AG10803 (cell line): ENCODE measurements at regions not wholly inside any gene's neighbourhood (a gene's known extent, or its start where the extent isn't known, plus 50 kb on each side); places are given as distances from the start of the nearest gene placed in this dataset.

Experiments
- DNase-seq: peaks from one replicate; pipeline ENCODE4 v3.0.0; 2010; ENCODE audit warnings: low read depth
- H3K4me3 ChIP-seq: 2 replicates; pipeline ENCODE4 v1.5.1; 2011; ENCODE audit warnings: mild to moderate bottlenecking, low read length, control low read depth
- TF ChIP-seq, protein P1 (sequence below): conservative IDR thresholded peaks from 2 replicates; pipeline ENCODE4 v1.5.1; 2011; ENCODE audit warnings: mild to moderate bottlenecking, low read length, control low read depth, inconsistent platforms

DNA sequence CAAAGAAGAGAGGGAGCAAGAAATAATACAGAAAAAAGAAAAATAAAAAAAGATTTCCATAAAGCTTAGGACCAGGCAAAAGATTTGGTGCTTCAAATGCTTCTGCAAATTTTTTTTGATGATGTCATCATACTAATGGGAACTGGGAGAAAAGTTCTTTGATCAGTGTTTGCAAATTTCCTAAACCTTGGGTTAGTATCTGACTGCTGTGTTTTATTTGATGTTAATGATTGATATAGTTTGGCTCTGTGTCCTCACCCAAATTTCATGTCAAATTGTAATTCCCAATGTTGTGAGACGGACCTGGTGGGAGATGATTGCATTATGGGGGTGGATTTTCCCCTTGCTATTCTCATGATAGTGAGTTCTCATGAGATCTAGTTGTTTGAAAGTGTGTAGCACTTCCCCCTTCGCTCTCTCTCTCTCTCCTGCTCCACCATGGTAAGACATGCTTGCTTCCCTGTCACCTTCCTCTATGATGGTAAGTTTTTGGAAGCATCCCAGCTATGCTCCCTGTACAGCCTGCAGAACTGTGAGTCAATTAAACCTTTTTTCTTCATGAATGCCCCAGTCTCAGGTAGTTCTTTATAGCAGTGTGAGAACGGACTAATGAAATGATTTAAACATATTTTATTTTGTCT, 72.6 kb downstream of the TMEM100 start:
- DNase-seq = no peak
- H3K4me3 ChIP-seq = no peak overlapping the region
- TF ChIP-seq, protein P1, sequence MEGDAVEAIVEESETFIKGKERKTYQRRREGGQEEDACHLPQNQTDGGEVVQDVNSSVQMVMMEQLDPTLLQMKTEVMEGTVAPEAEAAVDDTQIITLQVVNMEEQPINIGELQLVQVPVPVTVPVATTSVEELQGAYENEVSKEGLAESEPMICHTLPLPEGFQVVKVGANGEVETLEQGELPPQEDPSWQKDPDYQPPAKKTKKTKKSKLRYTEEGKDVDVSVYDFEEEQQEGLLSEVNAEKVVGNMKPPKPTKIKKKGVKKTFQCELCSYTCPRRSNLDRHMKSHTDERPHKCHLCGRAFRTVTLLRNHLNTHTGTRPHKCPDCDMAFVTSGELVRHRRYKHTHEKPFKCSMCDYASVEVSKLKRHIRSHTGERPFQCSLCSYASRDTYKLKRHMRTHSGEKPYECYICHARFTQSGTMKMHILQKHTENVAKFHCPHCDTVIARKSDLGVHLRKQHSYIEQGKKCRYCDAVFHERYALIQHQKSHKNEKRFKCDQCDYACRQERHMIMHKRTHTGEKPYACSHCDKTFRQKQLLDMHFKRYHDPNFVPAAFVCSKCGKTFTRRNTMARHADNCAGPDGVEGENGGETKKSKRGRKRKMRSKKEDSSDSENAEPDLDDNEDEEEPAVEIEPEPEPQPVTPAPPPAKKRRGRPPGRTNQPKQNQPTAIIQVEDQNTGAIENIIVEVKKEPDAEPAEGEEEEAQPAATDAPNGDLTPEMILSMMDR = no peak

DNA sequence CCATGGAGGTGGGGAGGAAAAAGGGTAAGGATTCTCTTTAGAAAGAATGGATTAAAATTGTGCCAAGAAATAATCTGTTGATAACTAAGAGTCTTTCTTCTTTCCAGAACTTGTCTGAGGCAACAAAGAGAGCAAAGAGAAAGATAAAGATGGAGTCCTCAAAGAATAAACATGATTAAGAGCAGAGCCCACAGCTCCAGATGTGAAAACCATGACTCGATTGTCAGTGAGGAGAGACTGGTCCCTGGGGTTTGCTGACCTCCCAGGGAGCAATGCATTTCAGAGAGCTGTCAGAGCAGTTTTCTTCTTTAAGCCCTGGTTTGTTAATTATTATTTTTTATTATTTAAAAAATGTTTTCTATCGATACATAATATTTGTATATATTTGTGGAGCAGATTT, 74.6 kb downstream of the TMEM100 start:
- no peak overlapping the region for H3K4me3 ChIP-seq
- DNase-seq = no peak
- TF ChIP-seq, protein P1 = no peak

DNA sequence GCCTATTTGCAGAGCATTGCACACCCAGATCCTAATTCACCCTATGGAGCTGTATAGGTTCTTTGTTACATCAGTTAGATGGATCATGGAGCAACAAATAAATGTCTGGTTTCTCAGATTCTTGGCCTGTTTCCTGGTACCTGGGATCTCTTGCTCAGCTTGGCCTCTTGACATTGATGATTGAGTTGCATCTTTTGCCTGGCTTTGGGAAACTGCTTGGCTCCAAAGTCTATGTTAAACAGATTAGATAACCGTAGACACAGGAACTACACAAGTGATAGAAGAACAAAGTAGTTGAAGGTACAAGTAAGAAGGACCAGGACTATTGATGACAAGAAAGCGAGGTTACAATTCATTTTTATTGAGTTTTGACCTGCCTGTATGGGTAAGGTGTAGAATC, 77.3 kb downstream of the TMEM100 start:
- DNase-seq = no peak
- H3K4me3 ChIP-seq = no peak overlapping the region
- TF ChIP-seq, protein P1 = no peak

DNA sequence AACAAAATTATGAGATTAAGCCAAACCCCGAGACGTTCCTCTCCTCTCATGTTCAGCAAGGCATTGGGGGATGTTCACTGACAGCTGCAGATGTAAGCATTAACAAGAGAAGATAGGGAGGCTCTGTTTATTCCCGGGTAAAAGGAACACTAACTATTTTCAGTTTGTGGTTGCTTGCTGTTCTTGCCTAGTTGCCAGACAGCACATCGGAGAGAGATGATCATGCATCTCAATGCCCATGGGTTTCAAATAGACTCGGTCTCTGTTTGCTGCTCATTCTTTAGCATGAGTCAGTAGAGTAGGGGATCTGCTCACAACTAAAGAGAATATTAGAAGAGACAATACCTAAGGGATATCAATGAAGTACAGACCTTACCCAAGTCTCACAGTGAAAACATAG, 78.3 kb downstream of the TMEM100 start:
- DNase-seq = no peak
- H3K4me3 ChIP-seq = no peak overlapping the region
- TF ChIP-seq, protein P1 = no peak

DNA sequence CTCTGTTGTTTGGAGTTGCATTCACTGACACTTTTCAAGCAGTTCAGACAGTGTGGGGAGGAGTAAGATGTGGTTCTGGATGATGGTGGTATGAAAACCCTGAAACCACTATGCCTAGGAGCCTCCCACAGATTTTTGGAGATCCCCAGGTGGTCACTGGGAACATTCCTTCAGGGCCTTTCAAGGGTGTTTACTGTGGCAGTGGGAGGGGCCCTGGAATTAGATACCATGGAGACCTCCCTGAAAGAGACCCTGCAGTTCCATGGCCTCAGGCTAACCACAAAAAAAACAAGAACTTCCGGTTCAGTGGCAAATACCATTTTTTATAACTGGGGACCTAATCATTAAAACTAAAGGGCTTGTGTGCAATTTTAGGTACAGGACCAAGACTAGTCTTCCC, 79.9 kb downstream of the TMEM100 start:
- TF ChIP-seq, protein P1 = no peak
- H3K4me3 ChIP-seq = no peak overlapping the region
- DNase-seq = no peak

DNA sequence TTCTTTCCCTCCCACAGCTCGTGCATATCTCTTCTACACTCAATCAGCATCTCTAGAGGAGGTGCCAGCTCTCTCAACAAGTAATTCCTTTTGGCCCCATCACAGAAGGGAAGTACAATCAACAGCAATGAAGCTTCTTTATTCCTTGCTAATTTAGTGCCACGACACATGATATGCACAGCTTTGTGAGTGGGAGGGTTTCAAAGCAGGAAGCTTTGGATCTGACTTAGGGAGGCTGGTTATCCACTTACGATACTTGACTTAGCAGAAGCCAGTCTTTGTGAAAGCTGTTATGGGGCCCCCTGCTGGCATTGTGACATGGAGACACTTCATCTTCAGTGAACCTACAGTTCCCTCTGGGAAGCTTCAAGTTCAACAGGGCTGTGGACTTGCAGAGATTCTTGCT, 81.0 kb downstream of the TMEM100 start:
- DNase-seq = peak; percentile 59
- H3K4me3 ChIP-seq = no peak overlapping the region
- TF ChIP-seq, protein P1 = peak; percentile 73

DNA sequence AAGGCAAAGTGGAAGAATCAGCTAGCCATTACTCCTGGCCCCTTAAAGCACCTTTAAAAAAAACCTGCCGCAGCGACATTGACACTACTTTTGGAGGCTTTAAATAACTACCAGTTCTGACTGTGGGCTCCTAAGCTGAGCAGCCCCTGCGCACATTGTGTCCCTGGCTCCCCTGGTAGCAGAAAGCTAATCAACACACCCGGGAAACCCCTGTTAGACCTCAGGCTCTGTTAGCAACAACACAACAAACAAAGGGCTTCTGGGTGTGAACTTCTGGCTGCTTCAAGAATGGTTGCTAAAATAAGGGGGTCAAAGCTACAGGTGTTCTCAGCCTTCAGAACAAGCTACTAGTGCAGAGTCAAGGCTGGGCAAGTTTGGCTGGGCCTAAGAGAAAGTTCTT, 83.6 kb downstream of the TMEM100 start:
- no peak overlapping the region for H3K4me3 ChIP-seq
- no peak for DNase-seq
- TF ChIP-seq, protein P1 = no peak
